ENCODE measurements at regions not wholly inside any gene's neighbourhood (a gene's known extent, or its start where the extent isn't known, plus 50 kb on each side); places are given as distances from the start of the nearest gene placed in this dataset.

DNA sequence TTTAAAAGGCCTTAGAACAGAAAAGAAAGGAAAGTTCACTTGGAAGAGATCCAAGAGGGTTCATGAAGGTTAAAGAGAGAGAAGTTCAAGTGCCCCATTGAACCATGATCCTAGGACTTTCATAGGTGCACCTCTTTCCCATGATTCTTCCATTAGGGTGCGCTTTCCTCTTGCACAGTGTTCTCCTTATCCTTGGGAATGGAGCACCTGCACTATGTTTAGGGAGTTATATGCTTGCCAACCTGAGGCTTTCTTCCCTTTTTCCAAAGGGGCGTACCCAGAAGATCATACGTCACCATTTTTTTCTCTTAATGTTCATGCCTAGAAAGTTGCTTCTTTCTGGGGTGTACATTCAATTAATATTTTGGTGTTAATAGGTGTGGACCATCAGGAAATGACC is 908.0 kb upstream of the SORCS1 start:
- Mint-ChIP-seq H3K27me3 (ENCODE audit: insufficient read depth, unreplicated experiment) (no peaks in the 10 kb centered on the region), H3K4me3 (ENCODE audit: unreplicated experiment) (no peak overlapping the region), H3K4me1 (ENCODE audit: insufficient read depth, unreplicated experiment) (peaks cover 13% of the 10 kb centered on the region), H3K36me3 (ENCODE audit: insufficient read depth, unreplicated experiment) (no peaks in the 10 kb centered on the region), H3K27ac (ENCODE audit: low read depth, unreplicated experiment) (no peak overlapping the region), H3K9me3 (ENCODE audit: unreplicated experiment) (peaks cover 2% of the 10 kb centered on the region)
- no TSS peak for BruUV-seq (replicated peaks)
- intact Hi-C loops (cut with micrococcal nuclease) = no loop called here
- ChIA-PET POLR2A (no interaction called here), CTCF (no interaction called here)
- TF ChIP-seq, protein P1, sequence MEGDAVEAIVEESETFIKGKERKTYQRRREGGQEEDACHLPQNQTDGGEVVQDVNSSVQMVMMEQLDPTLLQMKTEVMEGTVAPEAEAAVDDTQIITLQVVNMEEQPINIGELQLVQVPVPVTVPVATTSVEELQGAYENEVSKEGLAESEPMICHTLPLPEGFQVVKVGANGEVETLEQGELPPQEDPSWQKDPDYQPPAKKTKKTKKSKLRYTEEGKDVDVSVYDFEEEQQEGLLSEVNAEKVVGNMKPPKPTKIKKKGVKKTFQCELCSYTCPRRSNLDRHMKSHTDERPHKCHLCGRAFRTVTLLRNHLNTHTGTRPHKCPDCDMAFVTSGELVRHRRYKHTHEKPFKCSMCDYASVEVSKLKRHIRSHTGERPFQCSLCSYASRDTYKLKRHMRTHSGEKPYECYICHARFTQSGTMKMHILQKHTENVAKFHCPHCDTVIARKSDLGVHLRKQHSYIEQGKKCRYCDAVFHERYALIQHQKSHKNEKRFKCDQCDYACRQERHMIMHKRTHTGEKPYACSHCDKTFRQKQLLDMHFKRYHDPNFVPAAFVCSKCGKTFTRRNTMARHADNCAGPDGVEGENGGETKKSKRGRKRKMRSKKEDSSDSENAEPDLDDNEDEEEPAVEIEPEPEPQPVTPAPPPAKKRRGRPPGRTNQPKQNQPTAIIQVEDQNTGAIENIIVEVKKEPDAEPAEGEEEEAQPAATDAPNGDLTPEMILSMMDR (IDR thresholded peaks at IDR 0.05; ENCODE audit: unreplicated experiment) = no peak
- no peak for DNase-seq (ENCODE audit: unreplicated experiment)

DNA sequence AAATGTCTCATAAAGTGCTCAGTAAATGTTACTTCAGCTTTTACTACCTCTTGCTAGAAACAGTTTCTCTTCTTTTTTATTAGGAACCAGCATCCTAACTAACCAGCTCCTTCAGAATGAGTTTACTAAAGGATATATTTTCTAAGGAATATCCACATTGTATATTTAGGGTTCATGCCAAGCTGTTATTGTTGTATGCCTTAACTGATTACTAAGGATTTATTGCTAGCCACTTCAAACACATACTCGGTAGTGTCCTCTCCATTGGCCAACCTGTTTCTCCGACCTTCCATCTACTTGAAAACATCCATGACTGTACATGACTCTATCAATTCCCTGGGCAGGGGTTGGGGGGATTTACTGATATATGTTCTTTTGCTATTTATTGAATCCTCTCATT is 906.3 kb upstream of the SORCS1 start:
- BruUV-seq (replicated peaks) = no TSS peak
- ChIA-PET POLR2A (no interaction called here), CTCF (no interaction called here)
- DNase-seq (ENCODE audit: unreplicated experiment) = no peak
- no peaks in the 10 kb centered on the region for H3K27me3 Mint-ChIP-seq (ENCODE audit: insufficient read depth, unreplicated experiment)
- H3K9me3 Mint-ChIP-seq (ENCODE audit: unreplicated experiment) = no peaks in the 10 kb centered on the region
- peaks cover 13% of the 10 kb centered on the region for H3K4me1 Mint-ChIP-seq (ENCODE audit: insufficient read depth, unreplicated experiment)
- no peaks in the 10 kb centered on the region for H3K36me3 Mint-ChIP-seq (ENCODE audit: insufficient read depth, unreplicated experiment)
- H3K4me3 Mint-ChIP-seq (ENCODE audit: unreplicated experiment) = no peak overlapping the region
- TF ChIP-seq, protein P1 (IDR thresholded peaks at IDR 0.05; ENCODE audit: unreplicated experiment) = no peak
- H3K27ac Mint-ChIP-seq (ENCODE audit: low read depth, unreplicated experiment) = no peak overlapping the region
- intact Hi-C loops (cut with micrococcal nuclease) = no loop called here

DNA sequence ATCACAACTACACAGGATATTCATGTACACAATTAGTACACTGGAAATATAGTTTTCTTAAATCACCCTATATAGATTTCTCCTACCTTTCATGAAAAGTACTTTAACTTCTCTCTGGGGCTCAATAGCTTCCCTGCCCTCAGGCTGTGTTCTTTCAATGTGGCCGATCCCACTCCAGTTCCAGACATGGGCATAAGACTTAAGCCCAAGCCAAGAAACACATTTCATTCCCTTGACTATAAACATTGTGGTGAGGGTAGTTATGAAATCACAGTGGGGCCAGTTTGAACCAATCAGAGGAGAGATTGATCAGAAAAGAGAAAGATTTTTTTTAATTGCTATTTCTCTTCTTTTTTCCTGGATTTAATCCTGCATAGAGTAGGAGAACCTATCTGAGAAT is 904.6 kb upstream of the SORCS1 start:
- H3K27me3 Mint-ChIP-seq (ENCODE audit: insufficient read depth, unreplicated experiment) = no peaks in the 10 kb centered on the region
- peak; percentile 52 for DNase-seq (ENCODE audit: unreplicated experiment)
- CTCF ChIA-PET = no interaction called here
- no peak overlapping the region for H3K27ac Mint-ChIP-seq (ENCODE audit: low read depth, unreplicated experiment)
- no peak overlapping the region for H3K4me3 Mint-ChIP-seq (ENCODE audit: unreplicated experiment)
- POLR2A ChIA-PET = no interaction called here
- intact Hi-C loops (cut with micrococcal nuclease) = no loop called here
- TF ChIP-seq, protein P1 (IDR thresholded peaks at IDR 0.05; ENCODE audit: unreplicated experiment) = no peak
- H3K4me1 Mint-ChIP-seq (ENCODE audit: insufficient read depth, unreplicated experiment) = peaks cover 13% of the 10 kb centered on the region
- no TSS peak for BruUV-seq (replicated peaks)
- H3K9me3 Mint-ChIP-seq (ENCODE audit: unreplicated experiment) = no peaks in the 10 kb centered on the region
- no peaks in the 10 kb centered on the region for H3K36me3 Mint-ChIP-seq (ENCODE audit: insufficient read depth, unreplicated experiment)

DNA sequence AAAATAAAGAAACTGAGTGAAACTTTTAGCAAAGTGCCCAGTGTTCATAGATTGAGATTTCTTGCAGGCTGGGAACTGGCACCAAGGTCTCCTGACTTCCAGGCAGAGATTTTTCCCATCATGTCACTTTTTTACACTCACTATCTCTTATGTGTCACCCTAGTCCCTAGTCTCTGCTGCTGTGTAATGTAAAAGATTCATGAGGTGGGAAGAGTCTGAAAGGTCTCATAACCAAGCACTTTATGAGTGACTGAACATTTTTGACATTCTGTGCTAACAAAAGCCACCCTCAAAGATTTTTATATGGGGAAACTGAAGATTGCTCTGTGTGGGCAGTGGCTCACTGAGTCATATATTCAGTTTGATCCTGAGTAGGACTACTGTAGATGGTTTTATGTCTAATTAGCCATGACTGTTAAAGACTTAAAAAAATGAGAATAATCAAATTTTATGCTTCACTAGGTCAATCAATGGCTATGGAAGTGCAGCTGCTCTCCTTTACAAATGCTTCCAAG is 900.3 kb upstream of the SORCS1 start:
- Mint-ChIP-seq H3K27ac (ENCODE audit: low read depth, unreplicated experiment) (no peak overlapping the region), H3K4me1 (ENCODE audit: insufficient read depth, unreplicated experiment) (peaks cover 12% of the 10 kb centered on the region), H3K36me3 (ENCODE audit: insufficient read depth, unreplicated experiment) (no peaks in the 10 kb centered on the region), H3K9me3 (ENCODE audit: unreplicated experiment) (no peaks in the 10 kb centered on the region), H3K4me3 (ENCODE audit: unreplicated experiment) (no peak overlapping the region), H3K27me3 (ENCODE audit: insufficient read depth, unreplicated experiment) (no peaks in the 10 kb centered on the region)
- POLR2A ChIA-PET = no interaction called here
- TF ChIP-seq, protein P1 (IDR thresholded peaks at IDR 0.05; ENCODE audit: unreplicated experiment) = no peak
- CTCF ChIA-PET = no interaction called here
- no peak for DNase-seq (ENCODE audit: unreplicated experiment)
- intact Hi-C loops (cut with micrococcal nuclease) = no loop called here
- no TSS peak for BruUV-seq (replicated peaks)

Data from MCF 10A (cell line).